DOHH2 (cell line): ENCODE measurements at regions not wholly inside any gene's neighbourhood (a gene's known extent, or its start where the extent isn't known, plus 50 kb on each side); places are given as distances from the start of the nearest gene placed in this dataset.
A peak's percentile ranks its signal among the peaks of the same experiment; 100 is the strongest.
"Not testable (repeated sequence)": the region's sequence is repeated elsewhere in the genome, so short reads cannot be mapped to it uniquely, and the experiment has no call there.

Experiments used
- H3F3A ChIP-seq: fragments of 200-600 bp; sonication (generic), shearing (Covaris generic); 2 replicates; pipeline ENCODE4 v1.6.0; 2016; ENCODE audit warnings: antibody characterized with exemption, mild to moderate bottlenecking; ENCODE audit not compliant: control insufficient read depth, insufficient read depth
- H3K27ac ChIP-seq: fragments of 200-600 bp; sonication (generic); 2 replicates; pipeline ENCODE4 v1.5.1; 2014; ENCODE audit warnings: low read depth, mild to moderate bottlenecking, low read length, moderate library complexity
- H3K27me3 ChIP-seq: fragments of 200-600 bp; sonication (generic); 2 replicates; pipeline ENCODE4 v1.6.1; 2014; ENCODE audit warnings: mild to moderate bottlenecking, low read length, mixed read lengths; ENCODE audit not compliant: control insufficient read depth
- H3K36me3 ChIP-seq: fragments of 200-600 bp; sonication (generic); 2 replicates; pipeline ENCODE4 v1.6.1; 2014; ENCODE audit warnings: mild to moderate bottlenecking, low read length, moderate library complexity, mixed read lengths; ENCODE audit not compliant: control insufficient read depth
- H3K4me1 ChIP-seq: fragments of 200-600 bp; sonication (generic); 2 replicates; pipeline ENCODE4 v1.6.1; 2014; ENCODE audit warnings: mild to moderate bottlenecking, low read length, mixed read lengths; ENCODE audit not compliant: control insufficient read depth
- H3K4me2 ChIP-seq: fragments of 200-600 bp; sonication (generic); 2 replicates; pipeline ENCODE4 v1.6.0; 2014; ENCODE audit warnings: mild to moderate bottlenecking, low read length, moderate library complexity
- H3K4me3 ChIP-seq: fragments of 200-600 bp; sonication (generic); 2 replicates; pipeline ENCODE4 v1.5.1; 2014; ENCODE audit warnings: mild to moderate bottlenecking, low read length, mixed read lengths
- H3K79me2 ChIP-seq: fragments of 200-600 bp; sonication (generic); 2 replicates; pipeline ENCODE4 v1.6.1; 2014; ENCODE audit warnings: mild to moderate bottlenecking, low read length, mixed read lengths; ENCODE audit not compliant: control insufficient read depth
- H3K9me2 ChIP-seq: fragments of 200-600 bp; sonication (generic); replicated peaks from 2 replicates; pipeline ENCODE4 v1.6.1; 2014; ENCODE audit warnings: mild to moderate bottlenecking, low read length, mixed read lengths; ENCODE audit not compliant: control insufficient read depth
- H3K9me3 ChIP-seq: fragments of 200-600 bp; sonication (generic); 2 replicates; pipeline ENCODE4 v1.6.1; 2014; ENCODE audit warnings: antibody characterized with exemption, low read length, mixed read lengths; ENCODE audit not compliant: control insufficient read depth, insufficient read depth
- H4K20me1 ChIP-seq: fragments of 200-600 bp; sonication (generic); 2 replicates; pipeline ENCODE4 v1.6.0; 2014; ENCODE audit warnings: low read depth, mild to moderate bottlenecking, antibody characterized with exemption, low read length, moderate library complexity; ENCODE audit not compliant: control insufficient read depth, insufficient read depth

- not testable (repeated sequence) for H3F3A ChIP-seq, H3K4me1 ChIP-seq, H3K9me3 ChIP-seq, H4K20me1 ChIP-seq, H3K27ac ChIP-seq, H3K4me2 ChIP-seq, H3K79me2 ChIP-seq, H3K36me3 ChIP-seq, H3K27me3 ChIP-seq, H3K4me3 ChIP-seq, H3K9me2 ChIP-seq
Measured at GRCh38 chr15:22631789-22632188, 154.7 kb upstream of the NIPA1 start.

- H3K27me3 ChIP-seq, H3K9me3 ChIP-seq, H3K4me2 ChIP-seq, H3K9me2 ChIP-seq, H3K79me2 ChIP-seq, H3K4me3 ChIP-seq, H3K27ac ChIP-seq, H3K4me1 ChIP-seq, H3F3A ChIP-seq, H4K20me1 ChIP-seq, H3K36me3 ChIP-seq: not testable (repeated sequence)
Measured at GRCh38 chr15:22639983-22640382, 146.5 kb upstream of the NIPA1 start.

GRCh38 chr15:22649458-22649857 lies 137.0 kb upstream of the NIPA1 start:
- H3K9me3 ChIP-seq, H3K9me2 ChIP-seq, H4K20me1 ChIP-seq, H3K4me1 ChIP-seq, H3K4me2 ChIP-seq, H3K4me3 ChIP-seq, H3F3A ChIP-seq, H3K27ac ChIP-seq, H3K27me3 ChIP-seq, H3K79me2 ChIP-seq, H3K36me3 ChIP-seq: not testable (repeated sequence)

GRCh38 chr15:22651179-22651578 lies 135.3 kb upstream of the NIPA1 start:
- not testable (repeated sequence) for H3K9me3 ChIP-seq, H3K27me3 ChIP-seq, H3K4me3 ChIP-seq, H3K9me2 ChIP-seq, H3F3A ChIP-seq, H3K79me2 ChIP-seq, H4K20me1 ChIP-seq, H3K4me2 ChIP-seq, H3K27ac ChIP-seq, H3K36me3 ChIP-seq, H3K4me1 ChIP-seq

- H3K9me2 ChIP-seq, H3K36me3 ChIP-seq, H3K27me3 ChIP-seq, H4K20me1 ChIP-seq, H3K4me1 ChIP-seq, H3K27ac ChIP-seq, H3K79me2 ChIP-seq, H3F3A ChIP-seq, H3K9me3 ChIP-seq: not testable (repeated sequence)
- Histone ChIP-seq H3K4me2 (peak overlapping the region; percentile 43), H3K4me3 (peak overlapping the region; percentile 52)
Measured at GRCh38 chr15:22664294-22665058, 122.0 kb upstream of the NIPA1 start.

- H3K36me3 ChIP-seq, H3K4me1 ChIP-seq, H4K20me1 ChIP-seq, H3K9me3 ChIP-seq, H3K27ac ChIP-seq, H3F3A ChIP-seq, H3K79me2 ChIP-seq, H3K27me3 ChIP-seq, H3K9me2 ChIP-seq: not testable (repeated sequence)
- peak overlapping the region; percentile 52 for H3K4me3 ChIP-seq
- H3K4me2 ChIP-seq, result peak overlapping the region; percentile 42
Measured at GRCh38 chr15:22665059-22665702, 121.3 kb upstream of the NIPA1 start.

GRCh38 chr15:22665711-22666110 lies 120.7 kb upstream of the NIPA1 start:
- not testable (repeated sequence) for H3K4me1 ChIP-seq, H3K27me3 ChIP-seq, H4K20me1 ChIP-seq, H3K27ac ChIP-seq, H3K9me3 ChIP-seq, H3K79me2 ChIP-seq, H3K36me3 ChIP-seq, H3K9me2 ChIP-seq, H3F3A ChIP-seq
- peak overlapping the region; percentile 42 for H3K4me2 ChIP-seq
- peak overlapping the region; percentile 52 for H3K4me3 ChIP-seq

GRCh38 chr15:22684786-22685185 lies 101.7 kb upstream of the NIPA1 start:
- not testable (repeated sequence) for H3K27me3 ChIP-seq, H3K79me2 ChIP-seq, H3K4me1 ChIP-seq, H3F3A ChIP-seq, H3K4me3 ChIP-seq, H4K20me1 ChIP-seq, H3K36me3 ChIP-seq, H3K9me2 ChIP-seq, H3K27ac ChIP-seq, H3K9me3 ChIP-seq, H3K4me2 ChIP-seq
